Esophagus muscularis mucosa (tissue), 4 donors: ENCODE measurements at regions not wholly inside any gene's neighbourhood (a gene's known extent, or its start where the extent isn't known, plus 50 kb on each side); places are given as distances from the start of the nearest gene placed in this dataset.

Experiments
- DNase-seq: peaks from one replicate; pipeline ENCODE4 v3.0.0-alpha.2; 2017; ENCODE audit errors: extremely low spot score
- H3K27ac ChIP-seq, 4 donors: fragments of 200-600 bp; sonication (generic); replicated peaks in 1 of 4; 1 replicate in 3 of 4; 2 replicates in 1 of 4; pipeline ENCODE4 v1.5.1; 2016 to 2019; ENCODE audit warnings: mild to moderate bottlenecking in 1 of 4
- H3K27me3 ChIP-seq, 4 donors: fragments of 200-600 bp; sonication (generic); one replicate each; pipeline versions ENCODE4 v1.5.1 to v1.6.0; 2016 to 2019
- H3K36me3 ChIP-seq, 4 donors: fragments of 200-600 bp; sonication (generic); one replicate each; pipeline ENCODE4 v1.5.1; 2016 to 2019
- H3K4me1 ChIP-seq, 4 donors: fragments of 200-600 bp; sonication (generic); one replicate each; pipeline ENCODE4 v1.5.1; 2016 to 2019
- H3K4me3 ChIP-seq, 4 donors: fragments of 200-600 bp; sonication (generic); 1 replicate in 2 of 4; 2 replicates in 2 of 4; pipeline ENCODE4 v1.5.1; 2016 to 2019; ENCODE audit warnings: mild to moderate bottlenecking in 4 of 4, moderate library complexity in 1 of 4
- H3K9me3 ChIP-seq, 4 donors: fragments of 200-600 bp; sonication (generic); 1 replicate in 3 of 4; 2 replicates in 1 of 4; pipeline ENCODE4 v1.5.1; 2016 to 2019
- CTCF ChIP-seq, 3 experiments: fragments of 200-600 bp in 2 of 3; fragments of 450-650 bp in 1 of 3; sonication (generic) in 2 of 3; IDR thresholded peaks; one replicate each; pipeline ENCODE4 v1.5.1; 2017 to 2019; ENCODE audit warnings: antibody characterized with exemption in 3 of 3, mild to moderate bottlenecking in 2 of 3, moderate library complexity in 1 of 3
- EP300 ChIP-seq: sonication (generic); formaldehyde crosslinking; IDR thresholded peaks from one replicate; pipeline ENCODE4 v1.6.1; 2017; ENCODE audit warnings: antibody characterized with exemption
- POLR2A ChIP-seq: fragments of 450-650 bp; IDR thresholded peaks from one replicate; pipeline ENCODE4 v1.6.1; 2017; ENCODE audit warnings: antibody characterized with exemption, moderate library complexity, mild to moderate bottlenecking, low read depth
- POLR2AphosphoS5 ChIP-seq, 2 donors: sonication (generic); formaldehyde crosslinking; IDR thresholded peaks; one replicate each; pipeline ENCODE4 v1.6.1; 2017; ENCODE audit warnings: antibody characterized with exemption in 2 of 2
- WGBS: methylation state at CpG from one replicate; pipeline ENCODE4 v1.1.5; 2018; 5-methylcytosine and 5-hydroxymethylcytosine counted together
- intact Hi-C: fragments of 100-400 bp; cut with DNase I; formaldehyde crosslinking; loops from one replicate; pipeline ENCODE4 v1.15.1; 2023

- no peak overlapping the region for H3K4me3 ChIP-seq
- intact Hi-C loops = no loop called here
- H3K36me3 ChIP-seq = no peaks in the 10 kb centered on the region
Measured at GRCh38 chr2:106646605-106647004, 159.4 kb downstream of the CD8B2 start.

GRCh38 chr2:106649306-106649705, 162.1 kb downstream of the CD8B2 start:
- TF ChIP-seq CTCF (IDR thresholded peaks at IDR 0.05) (no peak), POLR2AphosphoS5 (IDR thresholded peaks at IDR 0.05) (no peak), POLR2A (no peak), EP300 (no peak)
- intact Hi-C loops = no loop called here
- H3K4me3 ChIP-seq = no peak overlapping the region

More at GRCh38 chr2:106646605-106647004, 159.4 kb downstream of the CD8B2 start:
- TF ChIP-seq POLR2AphosphoS5 (IDR thresholded peaks at IDR 0.05) = no peak
- no peak for TF ChIP-seq CTCF (IDR thresholded peaks at IDR 0.05)
- TF ChIP-seq POLR2A = no peak
- no peak for TF ChIP-seq EP300
- 85% methylated on average over 4 of the region's 4 CpGs for WGBS
- no peak for DNase-seq
- Histone ChIP-seq H3K27ac (no peak overlapping the region), H3K27me3 (no peaks in the 10 kb centered on the region), H3K9me3 (no peaks in the 10 kb centered on the region), H3K4me1 (no peaks in the 10 kb centered on the region)

DNA sequence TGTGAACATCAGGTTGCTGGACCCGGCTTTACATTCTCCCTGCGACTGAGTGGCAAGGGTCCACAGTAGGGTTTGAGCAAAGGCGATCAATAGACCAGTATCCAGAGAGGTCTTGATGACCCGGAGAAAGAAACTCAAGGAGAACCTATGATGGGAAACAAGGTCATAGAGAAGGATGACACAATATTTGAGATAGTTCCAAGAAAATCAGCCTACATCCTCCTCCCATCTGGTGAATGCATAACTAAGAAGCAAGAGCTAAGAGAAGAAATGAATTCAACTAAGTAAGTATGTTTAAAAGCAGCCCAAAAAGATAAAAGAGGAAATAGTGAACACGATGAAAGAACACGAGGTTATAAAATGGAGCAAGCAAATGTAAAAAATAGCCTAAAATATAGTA, 166.3 kb downstream of the CD8B2 start:
- DNase-seq = no peak
- TF ChIP-seq POLR2A = no peak
- no peak for TF ChIP-seq POLR2AphosphoS5 (IDR thresholded peaks at IDR 0.05)
- TF ChIP-seq EP300 = no peak
- no peak for TF ChIP-seq CTCF (IDR thresholded peaks at IDR 0.05)
- WGBS = 89% methylated on average over 6 of the region's 6 CpGs
- no peaks in the 10 kb centered on the region for H3K4me1 ChIP-seq
- no peaks in the 10 kb centered on the region for H3K9me3 ChIP-seq
- no peaks in the 10 kb centered on the region for H3K36me3 ChIP-seq
- no peaks in the 10 kb centered on the region for H3K27me3 ChIP-seq
- no peak overlapping the region for H3K27ac ChIP-seq
- no peak overlapping the region for H3K4me3 ChIP-seq
- intact Hi-C loops = no loop called here

More at GRCh38 chr2:106649306-106649705, 162.1 kb downstream of the CD8B2 start:
- 91% methylated on average over 1 of the region's 1 CpG for WGBS
- no peaks in the 10 kb centered on the region for H3K4me1 ChIP-seq
- no peaks in the 10 kb centered on the region for H3K27me3 ChIP-seq
- no peaks in the 10 kb centered on the region for H3K9me3 ChIP-seq
- no peaks in the 10 kb centered on the region for H3K36me3 ChIP-seq
- H3K27ac ChIP-seq = no peak overlapping the region
- no peak for DNase-seq

GRCh38 chr2:106658616-106659015, 171.5 kb downstream of the CD8B2 start:
- no peaks in the 10 kb centered on the region for H3K4me1 ChIP-seq
- TF ChIP-seq POLR2A (no peak), POLR2AphosphoS5 (IDR thresholded peaks at IDR 0.05) (no peak), CTCF (IDR thresholded peaks at IDR 0.05) (no peak), EP300 (no peak)
- no peak overlapping the region for H3K4me3 ChIP-seq
- no peak overlapping the region for H3K27ac ChIP-seq
- WGBS = 88% methylated on average over 4 of the region's 4 CpGs
- no peaks in the 10 kb centered on the region for H3K9me3 ChIP-seq
- DNase-seq = no peak
- H3K36me3 ChIP-seq = no peaks in the 10 kb centered on the region
- intact Hi-C loops = no loop called here
- no peaks in the 10 kb centered on the region for H3K27me3 ChIP-seq

- DNase-seq = no peak
Measured at GRCh38 chr2:106664669-106665068, 177.5 kb downstream of the CD8B2 start.

More at GRCh38 chr2:106664669-106665068, 177.5 kb downstream of the CD8B2 start:
- Histone ChIP-seq H3K4me1 (no peaks in the 10 kb centered on the region), H3K27me3 (no peaks in the 10 kb centered on the region), H3K27ac (no peak overlapping the region), H3K36me3 (no peaks in the 10 kb centered on the region), H3K9me3 (no peaks in the 10 kb centered on the region), H3K4me3 (no peak overlapping the region)
- intact Hi-C loops = no loop called here
- no peak for TF ChIP-seq POLR2A
- no peak for TF ChIP-seq EP300
- TF ChIP-seq CTCF (IDR thresholded peaks at IDR 0.05) = no peak
- no peak for TF ChIP-seq POLR2AphosphoS5 (IDR thresholded peaks at IDR 0.05)
- 58% methylated on average over 3 of the region's 3 CpGs for WGBS
